ENCODE measurements at regions not wholly inside any gene's neighbourhood (a gene's known extent, or its start where the extent isn't known, plus 50 kb on each side); places are given as distances from the start of the nearest gene placed in this dataset.

DNA sequence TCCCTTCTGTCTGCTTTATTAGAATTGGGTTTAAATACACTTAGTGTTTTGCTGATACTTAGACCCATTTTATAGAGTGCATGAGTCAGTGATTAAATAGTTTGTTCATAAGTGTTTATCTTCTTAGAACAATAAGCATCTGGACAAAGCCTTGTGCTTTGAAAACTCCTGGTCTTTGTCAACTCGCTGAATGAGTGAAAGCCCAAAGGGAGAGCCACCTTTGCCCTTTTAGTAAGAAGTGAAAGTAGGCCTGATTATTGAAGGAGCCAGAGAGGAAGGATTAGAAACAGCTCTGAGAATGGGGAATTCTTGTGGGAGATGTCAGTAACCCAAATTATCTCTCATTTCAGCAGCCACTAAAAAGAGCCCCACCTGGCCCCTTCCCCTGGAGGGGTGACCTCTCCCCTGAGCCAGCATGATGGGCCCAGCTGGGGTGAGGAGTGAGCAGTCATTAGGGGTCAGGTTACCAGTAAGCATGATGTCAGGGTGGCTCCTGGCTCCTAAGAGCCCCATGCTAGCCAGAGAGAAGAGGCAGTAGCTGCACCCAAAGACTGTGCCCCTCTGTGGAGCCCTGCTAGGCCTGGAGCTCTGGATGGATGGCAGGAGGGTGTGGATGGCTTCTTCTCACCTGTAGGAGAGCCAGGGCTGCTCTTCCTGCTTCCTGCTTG, 125.1 kb upstream of the E2F8 start:
- no peaks in the 10 kb centered on the region for H3K27me3 ChIP-seq (ENCODE audit: control insufficient read depth in 2 of 2, insufficient read depth in 2 of 2, low read length in 2 of 2)
- no peaks in the 10 kb centered on the region for H4K20me1 ChIP-seq (replicated peaks; ENCODE audit: control insufficient read depth, extremely low read depth, insufficient read depth, low read length)
- H3K4me2 ChIP-seq (ENCODE audit: insufficient read depth, low read length) = no peak overlapping the region
- H3K36me3 ChIP-seq (ENCODE audit: control insufficient read depth in 2 of 2, extremely low read depth in 1 of 2, insufficient read depth in 2 of 2, low read length in 2 of 2) = no peaks in the 10 kb centered on the region
- TF ChIP-seq FOS (IDR thresholded peaks at IDR 0.05; ENCODE audit: borderline replicate concordance, insufficient read depth, low read length) (peak; percentile 25), MYC (IDR thresholded peaks at IDR 0.05; ENCODE audit: low read depth, low read length) (no peak)
- no peak overlapping the region for H3K4me3 ChIP-seq (replicated peaks in 1 of 3; ENCODE audit: insufficient read depth in 1 of 3, low read depth in 1 of 3, low read length in 3 of 3)
- H2AFZ ChIP-seq (ENCODE audit: low read depth, low read length) = no peak overlapping the region
- POLR2A ChIA-PET = no interaction called here
- H3K9me1 ChIP-seq (replicated peaks; ENCODE audit: control insufficient read depth, extremely low read depth, insufficient read depth, low read length) = no peaks in the 10 kb centered on the region
- DNase-seq (ENCODE audit: low read depth, low spot score) = peak; percentile 53
- H3K9ac ChIP-seq (replicated peaks; ENCODE audit: extremely low read depth, insufficient read depth, low read length) = no peak overlapping the region
- dilution Hi-C loops (cut with MboI; ENCODE audit: extremely low pct_ligation_motif_present, low sequenced_read_pairs) = no loop called here
- H3K27ac ChIP-seq (ENCODE audit: insufficient read depth, low read depth, low read length) = peak overlapping the region; percentile 68
- no peak for FAIRE-seq
- H3K9me3 ChIP-seq (replicated peaks; ENCODE audit: control insufficient read depth, insufficient read depth, low read length) = no peaks in the 10 kb centered on the region
- CTCF ChIA-PET = interaction anchor here (1.5 to 2.1 kb wide), 3 partner anchors 14 to 106 kb away, joined by 3 to 6 read pairs (median 5); no protein-coding TSS in a partner anchor
- BruUV-seq (replicated peaks) = no TSS peak
- intact Hi-C loops (cut with micrococcal nuclease) = loop anchor here (2.0 kb wide), 2 partner anchors 19 to 77 kb away; no protein-coding TSS in a partner anchor
- H3K4me1 ChIP-seq (ENCODE audit: control insufficient read depth, extremely low read depth, insufficient read depth, low read length) = peaks cover 75% of the 10 kb centered on the region
- no peaks in the 10 kb centered on the region for H3K79me2 ChIP-seq (ENCODE audit: control insufficient read depth, insufficient read depth, low read length)

DNA sequence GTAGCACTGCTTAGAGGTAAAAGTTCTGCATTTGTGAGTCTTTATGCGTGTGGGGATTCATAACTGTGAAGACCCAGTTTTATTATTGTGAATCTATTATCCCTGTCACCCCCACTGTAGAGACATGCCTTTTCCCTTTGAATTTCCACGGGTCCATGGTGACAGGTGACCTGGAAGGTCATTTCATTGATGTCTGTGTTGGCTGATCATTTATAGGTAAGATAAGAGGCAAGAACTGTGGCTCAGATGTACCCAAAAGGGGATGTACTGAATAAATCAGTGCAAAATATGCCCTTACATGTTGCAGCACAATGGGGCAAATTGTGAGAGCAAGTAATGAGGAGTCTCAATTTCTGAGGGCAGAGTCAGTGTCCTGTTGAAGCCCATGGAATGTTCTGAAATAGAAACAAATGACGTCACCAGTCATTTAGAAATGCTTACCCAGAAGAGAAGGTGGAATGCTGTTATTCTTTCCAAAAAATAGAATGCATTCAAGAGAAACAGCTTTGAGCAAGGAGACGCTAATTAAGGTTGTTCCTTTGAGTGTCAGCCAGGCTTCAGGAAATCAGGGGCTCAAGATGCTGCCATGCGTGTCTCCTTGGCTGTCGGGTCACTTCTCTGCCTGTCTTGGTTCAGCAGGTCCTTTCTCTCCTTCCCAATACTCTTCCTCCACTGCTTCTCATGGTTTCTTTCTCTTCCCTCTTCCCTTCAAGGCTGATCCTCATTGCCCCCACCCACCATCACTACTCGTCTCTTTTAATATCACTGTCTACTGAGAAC, 118.7 kb upstream of the E2F8 start:
- no peak for TF ChIP-seq MYC (IDR thresholded peaks at IDR 0.05; ENCODE audit: low read depth, low read length)
- no peak for TF ChIP-seq POLR2AphosphoS5 (IDR thresholded peaks at IDR 0.05; ENCODE audit: insufficient read depth, low read depth, low read length)
- TF ChIP-seq FOS (IDR thresholded peaks at IDR 0.05; ENCODE audit: borderline replicate concordance, insufficient read depth, low read length) = no peak
- TF ChIP-seq, protein P1, sequence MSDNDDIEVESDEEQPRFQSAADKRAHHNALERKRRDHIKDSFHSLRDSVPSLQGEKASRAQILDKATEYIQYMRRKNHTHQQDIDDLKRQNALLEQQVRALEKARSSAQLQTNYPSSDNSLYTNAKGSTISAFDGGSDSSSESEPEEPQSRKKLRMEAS (IDR thresholded peaks at IDR 0.05; ENCODE audit: insufficient read depth, insufficient read length) = no peak
- DNase-seq (ENCODE audit: low read depth, low spot score) (no peak), FAIRE-seq (no peak)
- H3K4me1 ChIP-seq (ENCODE audit: control insufficient read depth, extremely low read depth, insufficient read depth, low read length) = peaks cover 10% of the 10 kb centered on the region
- no TSS peak for BruUV-seq (replicated peaks)
- no peaks in the 10 kb centered on the region for H3K9me1 ChIP-seq (replicated peaks; ENCODE audit: control insufficient read depth, extremely low read depth, insufficient read depth, low read length)
- intact Hi-C loops (cut with micrococcal nuclease) (no loop called here), dilution Hi-C loops (cut with MboI; ENCODE audit: extremely low pct_ligation_motif_present, low sequenced_read_pairs) (no loop called here)
- no peaks in the 10 kb centered on the region for H3K9me3 ChIP-seq (replicated peaks; ENCODE audit: control insufficient read depth, insufficient read depth, low read length)
- H3K9ac ChIP-seq (replicated peaks; ENCODE audit: extremely low read depth, insufficient read depth, low read length) = no peak overlapping the region
- ChIA-PET CTCF (interaction anchor here (0.8 to 1.8 kb wide), 2 partner anchors 8 to 13 kb away, joined by 3 to 5 read pairs; no protein-coding TSS in a partner anchor), POLR2A (no interaction called here)
- no peaks in the 10 kb centered on the region for H4K20me1 ChIP-seq (replicated peaks; ENCODE audit: control insufficient read depth, extremely low read depth, insufficient read depth, low read length)
- H3K79me2 ChIP-seq (ENCODE audit: control insufficient read depth, insufficient read depth, low read length) = no peaks in the 10 kb centered on the region
- H3K27ac ChIP-seq (ENCODE audit: insufficient read depth, low read depth, low read length) = no peak overlapping the region
- H3K27me3 ChIP-seq (ENCODE audit: control insufficient read depth in 2 of 2, insufficient read depth in 2 of 2, low read length in 2 of 2) = no peaks in the 10 kb centered on the region
- no peak overlapping the region for H3K4me3 ChIP-seq (replicated peaks in 1 of 3; ENCODE audit: insufficient read depth in 1 of 3, low read depth in 1 of 3, low read length in 3 of 3)
- H3K36me3 ChIP-seq (ENCODE audit: control insufficient read depth in 2 of 2, extremely low read depth in 1 of 2, insufficient read depth in 2 of 2, low read length in 2 of 2) = no peaks in the 10 kb centered on the region
- no peak overlapping the region for H3K4me2 ChIP-seq (ENCODE audit: insufficient read depth, low read length)
- H2AFZ ChIP-seq (ENCODE audit: low read depth, low read length) = no peak overlapping the region

All from endothelial cell of umbilical vein (primary cell).